ENCODE measurements at regions not wholly inside any gene's neighbourhood (a gene's known extent, or its start where the extent isn't known, plus 50 kb on each side); places are given as distances from the start of the nearest gene placed in this dataset.

- DNase-seq (peak; percentile 86), ATAC-seq (peak; percentile 97 to 98)
- no peaks in the 10 kb centered on the region for H3K4me1 ChIP-seq
- H3K9me3 ChIP-seq = peaks cover 8% of the 10 kb centered on the region
- H3K27ac ChIP-seq = peak overlapping the region; percentile 62
- H3K27me3 ChIP-seq (ENCODE audit: low read depth) = no peaks in the 10 kb centered on the region
- intact Hi-C loops (cut with DNase I) = no loop called here
- no peak for TF ChIP-seq CTCF (IDR thresholded peaks at IDR 0.05)
- H3K4me3 ChIP-seq = no peak overlapping the region
- no peaks in the 10 kb centered on the region for H3K36me3 ChIP-seq
These were observed 160.2 kb upstream of the CPEB2 start for GRCh38 chr4:14841801-14842768.

GRCh38 chr4:14842964-14843630, 159.2 kb upstream of the CPEB2 start:
- TF ChIP-seq CTCF (IDR thresholded peaks at IDR 0.05) = no peak
- intact Hi-C loops (cut with DNase I) = no loop called here
- H3K4me1 ChIP-seq = no peaks in the 10 kb centered on the region
- H3K27me3 ChIP-seq (ENCODE audit: low read depth) = no peaks in the 10 kb centered on the region
- no peak overlapping the region for H3K27ac ChIP-seq
- no peak for DNase-seq
- H3K9me3 ChIP-seq = peaks cover 8% of the 10 kb centered on the region
- H3K4me3 ChIP-seq = no peak overlapping the region
- H3K36me3 ChIP-seq = no peaks in the 10 kb centered on the region
- ATAC-seq = no peak

- peaks cover 3% of the 10 kb centered on the region for H3K9me3 ChIP-seq
- intact Hi-C loops (cut with DNase I) = no loop called here
- no peaks in the 10 kb centered on the region for H3K27me3 ChIP-seq (ENCODE audit: low read depth)
- no peak for ATAC-seq
- H3K4me1 ChIP-seq = no peaks in the 10 kb centered on the region
- H3K27ac ChIP-seq = no peak overlapping the region
- no peak for DNase-seq
- no peaks in the 10 kb centered on the region for H3K36me3 ChIP-seq
- H3K4me3 ChIP-seq = no peak overlapping the region
- no peak for TF ChIP-seq CTCF (IDR thresholded peaks at IDR 0.05)
These were observed 158.2 kb upstream of the CPEB2 start for GRCh38 chr4:14844061-14844460.

GRCh38 chr4:14848229-14848628, 154.1 kb upstream of the CPEB2 start:
- Histone ChIP-seq H3K4me1 (peaks cover 7% of the 10 kb centered on the region), H3K27me3 (ENCODE audit: low read depth) (no peaks in the 10 kb centered on the region), H3K9me3 (no peaks in the 10 kb centered on the region), H3K36me3 (no peaks in the 10 kb centered on the region), H3K27ac (no peak overlapping the region), H3K4me3 (no peak overlapping the region)
- DNase-seq (no peak), ATAC-seq (no peak)
- TF ChIP-seq CTCF (IDR thresholded peaks at IDR 0.05) = no peak
- intact Hi-C loops (cut with DNase I) = no loop called here

- ATAC-seq (peak; percentile 46 to 49), DNase-seq (no peak)
- Histone ChIP-seq H3K36me3 (no peaks in the 10 kb centered on the region), H3K27me3 (ENCODE audit: low read depth) (no peaks in the 10 kb centered on the region), H3K27ac (no peak overlapping the region), H3K4me1 (peaks cover 7% of the 10 kb centered on the region), H3K9me3 (no peaks in the 10 kb centered on the region), H3K4me3 (no peak overlapping the region)
- intact Hi-C loops (cut with DNase I) = no loop called here
- TF ChIP-seq CTCF (IDR thresholded peaks at IDR 0.05) = no peak
These were observed 151.7 kb upstream of the CPEB2 start for GRCh38 chr4:14850455-14851097.

All from lower lobe of right lung (tissue), 2 donors.